Subcutaneous abdominal adipose tissue (tissue), 5 donors: ENCODE measurements at regions not wholly inside any gene's neighbourhood (a gene's known extent, or its start where the extent isn't known, plus 50 kb on each side); places are given as distances from the start of the nearest gene placed in this dataset.

Experiments
- H3K27ac ChIP-seq: one replicate; pipeline ENCODE4 v1.7.0; 2013; ENCODE audit warnings: low read depth, mild to moderate bottlenecking, inconsistent platforms, low read length, moderate library complexity
- H3K27me3 ChIP-seq, 5 donors: one replicate each; pipeline ENCODE4 v1.7.0; 2013; ENCODE audit warnings: low read length in 5 of 5, inconsistent platforms in 1 of 5; ENCODE audit not compliant: control insufficient read depth in 5 of 5, insufficient read depth in 4 of 5
- H3K36me3 ChIP-seq, 5 donors: one replicate each; pipeline ENCODE4 v1.7.0; 2013; ENCODE audit warnings: low read length in 5 of 5; ENCODE audit not compliant: control insufficient read depth in 5 of 5, insufficient read depth in 5 of 5
- H3K4me1 ChIP-seq, 5 donors: one replicate each; pipeline ENCODE4 v1.7.0; 2013; ENCODE audit warnings: low read length in 5 of 5, mild to moderate bottlenecking in 3 of 5, moderate library complexity in 1 of 5; ENCODE audit not compliant: control insufficient read depth in 5 of 5, insufficient read depth in 5 of 5
- H3K4me3 ChIP-seq, 5 donors: one replicate each; pipeline ENCODE4 v1.7.0; 2013; ENCODE audit warnings: low read length in 5 of 5, low read depth in 1 of 5
- H3K9ac ChIP-seq, 5 donors: one replicate each; pipeline ENCODE4 v1.7.0; 2013; ENCODE audit warnings: low read length in 5 of 5, mild to moderate bottlenecking in 4 of 5, moderate library complexity in 3 of 5
- H3K9me3 ChIP-seq, 5 donors: one replicate each; pipeline ENCODE4 v1.7.0; 2013; ENCODE audit warnings: low read length in 5 of 5; ENCODE audit not compliant: control insufficient read depth in 5 of 5
- donor health status: healthy.
- donor health status: healthy.
- donor health status: healthy.
- donor health status: healthy.
- donor health status: healthy.

GRCh38 chr12:88251798-88252197, 109.7 kb downstream of the TMTC3 start:
- Histone ChIP-seq H3K9ac (no peak overlapping the region), H3K27me3 (no peaks in the 10 kb centered on the region), H3K27ac (no peak overlapping the region), H3K4me1 (peaks cover 0 to 15% (median 0%) of the 10 kb centered on the region in 5 donors), H3K36me3 (no peaks in the 10 kb centered on the region), H3K9me3 (no peaks in the 10 kb centered on the region), H3K4me3 (no peak overlapping the region)

GRCh38 chr12:88253371-88253978, 111.4 kb downstream of the TMTC3 start:
- no peaks in the 10 kb centered on the region for H3K27me3 ChIP-seq
- no peaks in the 10 kb centered on the region for H3K36me3 ChIP-seq
- no peak overlapping the region for H3K27ac ChIP-seq
- no peak overlapping the region for H3K4me3 ChIP-seq
- no peak overlapping the region for H3K9ac ChIP-seq
- H3K4me1 ChIP-seq: peaks cover 0 to 12% (median 0%) of the 10 kb centered on the region in 5 donors
- no peaks in the 10 kb centered on the region for H3K9me3 ChIP-seq

GRCh38 chr12:88255224-88255623, 113.1 kb downstream of the TMTC3 start:
- H3K27me3 ChIP-seq: no peaks in the 10 kb centered on the region
- H3K4me3 ChIP-seq: no peak overlapping the region
- H3K4me1 ChIP-seq: peaks cover 0 to 12% (median 0%) of the 10 kb centered on the region in 5 donors
- H3K9ac ChIP-seq: no peak overlapping the region
- H3K9me3 ChIP-seq: no peaks in the 10 kb centered on the region
- no peaks in the 10 kb centered on the region for H3K36me3 ChIP-seq
- no peak overlapping the region for H3K27ac ChIP-seq

- Histone ChIP-seq H3K27me3 (no peaks in the 10 kb centered on the region), H3K4me1 (peaks cover 0 to 12% (median 0%) of the 10 kb centered on the region in 5 donors), H3K4me3 (no peak overlapping the region), H3K9ac (no peak overlapping the region), H3K27ac (no peak overlapping the region), H3K36me3 (no peaks in the 10 kb centered on the region), H3K9me3 (no peaks in the 10 kb centered on the region)
Observed at GRCh38 chr12:88255847-88256246, 113.7 kb downstream of the TMTC3 start.

GRCh38 chr12:88258396-88258795, 116.3 kb downstream of the TMTC3 start:
- Histone ChIP-seq H3K36me3 (no peaks in the 10 kb centered on the region), H3K9ac (no peak overlapping the region), H3K4me1 (peaks cover 0 to 8% (median 0%) of the 10 kb centered on the region in 5 donors), H3K27me3 (no peaks in the 10 kb centered on the region), H3K9me3 (no peaks in the 10 kb centered on the region), H3K4me3 (no peak overlapping the region), H3K27ac (no peak overlapping the region)

- H3K9me3 ChIP-seq: no peaks in the 10 kb centered on the region
- H3K4me3 ChIP-seq: no peak overlapping the region
- H3K4me1 ChIP-seq: peaks cover 0 to 11% (median 2%) of the 10 kb centered on the region in 5 donors
- H3K27ac ChIP-seq: no peak overlapping the region
- no peaks in the 10 kb centered on the region for H3K27me3 ChIP-seq
- H3K36me3 ChIP-seq: no peaks in the 10 kb centered on the region
- H3K9ac ChIP-seq: no peak overlapping the region
Observed at GRCh38 chr12:88266806-88267360, 124.8 kb downstream of the TMTC3 start.

- Histone ChIP-seq H3K4me3 (no peak overlapping the region), H3K4me1 (peaks cover 0 to 8% (median 2%) of the 10 kb centered on the region in 5 donors), H3K27ac (no peak overlapping the region), H3K36me3 (no peaks in the 10 kb centered on the region), H3K27me3 (no peaks in the 10 kb centered on the region), H3K9me3 (peaks cover 0 to 1% (median 0%) of the 10 kb centered on the region in 5 donors), H3K9ac (no peak overlapping the region)
Observed at GRCh38 chr12:88267630-88268029, 125.5 kb downstream of the TMTC3 start.

- Histone ChIP-seq H3K4me3 (no peak overlapping the region), H3K36me3 (no peaks in the 10 kb centered on the region), H3K9me3 (peaks cover 0 to 3% (median 0%) of the 10 kb centered on the region in 5 donors), H3K27ac (no peak overlapping the region), H3K4me1 (no peaks in the 10 kb centered on the region), H3K27me3 (no peaks in the 10 kb centered on the region), H3K9ac (no peak overlapping the region)
Observed at GRCh38 chr12:88272456-88272855, 130.3 kb downstream of the TMTC3 start.

GRCh38 chr12:88273450-88273849, 131.3 kb downstream of the TMTC3 start:
- Histone ChIP-seq H3K27ac (no peak overlapping the region), H3K9ac (no peak overlapping the region), H3K4me1 (no peaks in the 10 kb centered on the region), H3K36me3 (no peaks in the 10 kb centered on the region), H3K27me3 (no peaks in the 10 kb centered on the region), H3K4me3 (no peak overlapping the region), H3K9me3 (peaks cover 0 to 3% (median 0%) of the 10 kb centered on the region in 5 donors)

GRCh38 chr12:88273875-88274274, 131.8 kb downstream of the TMTC3 start:
- Histone ChIP-seq H3K4me1 (no peaks in the 10 kb centered on the region), H3K27me3 (no peaks in the 10 kb centered on the region), H3K9me3 (peaks cover 0 to 3% (median 0%) of the 10 kb centered on the region in 5 donors), H3K36me3 (no peaks in the 10 kb centered on the region), H3K4me3 (no peak overlapping the region), H3K27ac (no peak overlapping the region), H3K9ac (no peak overlapping the region)
